HG03520 (cell line): ENCODE measurements at regions not wholly inside any gene's neighbourhood (a gene's known extent, or its start where the extent isn't known, plus 50 kb on each side); places are given as distances from the start of the nearest gene placed in this dataset.

ENCODE experiments used
- ATAC-seq: cut with Tn5 transposase; IDR thresholded peaks from one replicate; pipeline ENCODE4 v1.9.1; 2021; ENCODE audit warnings: mild to moderate bottlenecking, moderate library complexity; ENCODE audit not compliant: unreplicated experiment

- ATAC-seq = no peak
Observed at GRCh38 chr17:68705714-68706076, 104.5 kb upstream of the FAM20A start.

- ATAC-seq = no peak
Observed at GRCh38 chr17:68704871-68705713, 103.9 kb upstream of the FAM20A start.

GRCh38 chr17:68701046-68701445 lies 99.9 kb upstream of the FAM20A start:
- no peak for ATAC-seq

GRCh38 chr17:68700421-68700820 lies 99.3 kb upstream of the FAM20A start:
- no peak for ATAC-seq

- ATAC-seq = no peak
Observed at GRCh38 chr17:68699936-68700335, 98.8 kb upstream of the FAM20A start.

- no peak for ATAC-seq
Observed at GRCh38 chr17:68698746-68699145, 97.6 kb upstream of the FAM20A start.

- ATAC-seq = no peak
Observed at GRCh38 chr17:68697850-68698361, 96.7 kb upstream of the FAM20A start.

GRCh38 chr17:68695659-68696058 lies 94.5 kb upstream of the FAM20A start:
- no peak for ATAC-seq

GRCh38 chr17:68694791-68695485 lies 93.8 kb upstream of the FAM20A start:
- ATAC-seq = no peak

- ATAC-seq = no peak
Observed at GRCh38 chr17:68693896-68694295, 92.7 kb upstream of the FAM20A start.

GRCh38 chr17:68693466-68693865 lies 92.3 kb upstream of the FAM20A start:
- no peak for ATAC-seq

GRCh38 chr17:68686108-68686988 lies 85.2 kb upstream of the FAM20A start:
- ATAC-seq = no peak

GRCh38 chr17:68684949-68685357 lies 83.8 kb upstream of the FAM20A start:
- no peak for ATAC-seq

GRCh38 chr17:68682903-68683302 lies 81.7 kb upstream of the FAM20A start:
- no peak for ATAC-seq

- ATAC-seq = no peak
Observed at GRCh38 chr17:68679882-68680281, 78.7 kb upstream of the FAM20A start.

GRCh38 chr17:68676856-68677255 lies 75.7 kb upstream of the FAM20A start:
- no peak for ATAC-seq

- ATAC-seq = no peak
Observed at GRCh38 chr17:68675723-68676122, 74.6 kb upstream of the FAM20A start.

GRCh38 chr17:68674029-68674925 lies 73.1 kb upstream of the FAM20A start:
- no peak for ATAC-seq

GRCh38 chr17:68670967-68671693 lies 70.0 kb upstream of the FAM20A start:
- no peak for ATAC-seq
